ENCODE measurements at regions not wholly inside any gene's neighbourhood (a gene's known extent, or its start where the extent isn't known, plus 50 kb on each side); places are given as distances from the start of the nearest gene placed in this dataset.
"Not testable (repeated sequence)": the region's sequence is repeated elsewhere in the genome, so short reads cannot be mapped to it uniquely, and the experiment has no call there.

GRCh38 chr9:63333083-63333482, 1951.9 kb downstream of the FOXD4L5 start:
- H3K4me3 Mint-ChIP-seq; DNase-seq; CTCF ChIA-PET; H3K36me3 Mint-ChIP-seq (ENCODE audit: low read depth); intact Hi-C loops (cut with micrococcal nuclease); H3K4me1 Mint-ChIP-seq (ENCODE audit: low read depth); H3K9me3 Mint-ChIP-seq; H3K27ac Mint-ChIP-seq; H3K27me3 Mint-ChIP-seq (ENCODE audit: low read depth): not testable (repeated sequence)

- H3K4me3 Mint-ChIP-seq; H3K9me3 Mint-ChIP-seq; H3K27me3 Mint-ChIP-seq (ENCODE audit: low read depth); DNase-seq; H3K4me1 Mint-ChIP-seq (ENCODE audit: low read depth); intact Hi-C loops (cut with micrococcal nuclease); H3K27ac Mint-ChIP-seq; H3K36me3 Mint-ChIP-seq (ENCODE audit: low read depth); CTCF ChIA-PET: not testable (repeated sequence)
These were observed 1956.7 kb downstream of the FOXD4L5 start for GRCh38 chr9:63328313-63328712.

- intact Hi-C loops (cut with micrococcal nuclease); H3K4me1 Mint-ChIP-seq (ENCODE audit: low read depth); H3K27me3 Mint-ChIP-seq (ENCODE audit: low read depth); H3K27ac Mint-ChIP-seq; H3K4me3 Mint-ChIP-seq; H3K36me3 Mint-ChIP-seq (ENCODE audit: low read depth); DNase-seq; H3K9me3 Mint-ChIP-seq; CTCF ChIA-PET: not testable (repeated sequence)
These were observed 1957.8 kb downstream of the FOXD4L5 start for GRCh38 chr9:63327211-63327610.

DNA sequence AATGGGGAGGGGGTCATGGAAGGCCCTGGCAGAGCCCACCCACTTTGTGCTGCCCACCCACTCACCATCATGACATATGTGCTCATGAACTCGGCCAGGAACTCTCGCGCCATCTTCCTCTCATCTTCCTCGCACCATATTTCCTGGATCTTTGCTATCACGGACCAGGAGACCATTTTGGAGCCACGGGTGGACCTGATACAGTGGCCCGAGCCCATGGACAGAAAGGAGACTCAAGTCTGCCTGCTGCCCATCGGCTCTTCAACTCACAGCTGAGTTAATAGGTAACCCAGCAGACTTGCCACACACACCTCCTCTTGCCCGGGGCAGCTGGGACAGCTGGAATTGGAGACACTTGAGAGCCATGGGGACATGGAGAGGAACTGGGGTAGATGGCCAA, 1958.3 kb downstream of the FOXD4L5 start:
- DNase-seq; H3K27ac Mint-ChIP-seq; H3K4me3 Mint-ChIP-seq; H3K36me3 Mint-ChIP-seq (ENCODE audit: low read depth); CTCF ChIA-PET; H3K9me3 Mint-ChIP-seq; H3K4me1 Mint-ChIP-seq (ENCODE audit: low read depth); intact Hi-C loops (cut with micrococcal nuclease); H3K27me3 Mint-ChIP-seq (ENCODE audit: low read depth): not testable (repeated sequence)

DNA sequence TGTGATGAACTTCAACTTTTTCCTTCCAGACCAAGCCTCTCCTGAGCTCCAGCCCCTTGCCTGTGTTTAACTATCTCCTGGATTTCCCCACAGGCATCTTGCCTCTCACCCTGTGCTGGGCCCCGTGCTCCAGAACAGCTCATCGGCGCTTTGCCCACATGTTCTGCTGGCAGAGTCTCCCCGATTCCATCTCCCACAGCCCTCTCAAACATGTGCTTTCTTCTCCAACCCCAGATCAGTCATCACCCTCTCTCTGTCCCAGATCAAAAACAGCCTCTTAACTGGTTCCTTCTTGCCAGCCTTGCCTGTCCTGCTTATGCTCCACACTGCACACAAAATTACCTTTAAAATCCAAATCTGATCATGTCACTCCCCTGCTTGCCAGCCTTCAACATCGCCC, 1959.3 kb downstream of the FOXD4L5 start:
- intact Hi-C loops (cut with micrococcal nuclease); H3K4me3 Mint-ChIP-seq; H3K27ac Mint-ChIP-seq; CTCF ChIA-PET; H3K36me3 Mint-ChIP-seq (ENCODE audit: low read depth); DNase-seq; H3K9me3 Mint-ChIP-seq; H3K27me3 Mint-ChIP-seq (ENCODE audit: low read depth); H3K4me1 Mint-ChIP-seq (ENCODE audit: low read depth): not testable (repeated sequence)

DNA sequence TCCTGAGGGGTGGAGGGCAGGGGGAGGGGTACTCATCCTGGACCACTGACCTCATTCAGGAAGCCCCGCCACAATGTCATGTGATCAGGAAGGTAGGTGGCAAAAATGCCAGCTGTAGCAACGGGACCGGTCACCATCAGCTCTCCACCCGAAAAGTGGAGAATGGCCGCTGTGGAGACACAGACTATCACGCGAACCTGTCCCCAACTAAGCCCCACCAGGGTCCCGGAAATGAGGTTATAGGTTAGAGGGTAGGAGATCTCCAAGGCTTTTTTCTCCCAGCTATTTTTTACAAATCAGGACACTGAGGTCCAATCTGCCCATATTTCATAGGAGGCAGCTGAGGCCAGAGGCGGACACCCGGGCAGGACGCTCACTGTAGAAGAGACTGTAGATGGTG, 1966.9 kb downstream of the FOXD4L5 start:
- H3K27ac Mint-ChIP-seq; H3K4me1 Mint-ChIP-seq (ENCODE audit: low read depth); DNase-seq; H3K9me3 Mint-ChIP-seq; H3K36me3 Mint-ChIP-seq (ENCODE audit: low read depth); CTCF ChIA-PET; H3K4me3 Mint-ChIP-seq; intact Hi-C loops (cut with micrococcal nuclease); H3K27me3 Mint-ChIP-seq (ENCODE audit: low read depth): not testable (repeated sequence)

- H3K4me3 Mint-ChIP-seq; H3K27ac Mint-ChIP-seq; intact Hi-C loops (cut with micrococcal nuclease); H3K4me1 Mint-ChIP-seq (ENCODE audit: low read depth); DNase-seq; H3K27me3 Mint-ChIP-seq (ENCODE audit: low read depth); H3K36me3 Mint-ChIP-seq (ENCODE audit: low read depth); H3K9me3 Mint-ChIP-seq; CTCF ChIA-PET: not testable (repeated sequence)
These were observed 1969.6 kb downstream of the FOXD4L5 start for GRCh38 chr9:63315387-63315786.

DNA sequence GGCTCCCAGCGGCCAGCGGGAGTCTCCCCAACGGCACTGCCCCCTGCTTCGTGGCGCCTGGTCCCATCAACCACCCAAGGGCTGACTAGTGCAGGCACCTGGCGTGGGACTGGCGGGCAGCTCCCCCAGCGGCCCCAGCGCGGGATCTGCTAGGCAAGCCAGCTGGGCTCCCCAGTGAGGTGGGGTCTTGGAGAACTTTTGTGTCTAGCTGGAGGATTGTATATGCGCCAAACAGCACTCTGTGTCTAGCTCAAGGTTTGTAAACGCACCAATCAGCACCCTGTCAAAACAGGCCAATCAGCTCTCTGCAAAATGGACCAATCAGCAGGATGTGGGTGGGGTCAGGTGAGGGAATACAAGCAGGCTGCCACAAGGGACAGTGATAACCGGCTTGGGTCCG, 1988.2 kb downstream of the FOXD4L5 start:
- CTCF ChIA-PET; H3K36me3 Mint-ChIP-seq (ENCODE audit: low read depth); H3K27ac Mint-ChIP-seq; DNase-seq; H3K4me3 Mint-ChIP-seq; H3K9me3 Mint-ChIP-seq; H3K27me3 Mint-ChIP-seq (ENCODE audit: low read depth); H3K4me1 Mint-ChIP-seq (ENCODE audit: low read depth); intact Hi-C loops (cut with micrococcal nuclease): not testable (repeated sequence)

DNA sequence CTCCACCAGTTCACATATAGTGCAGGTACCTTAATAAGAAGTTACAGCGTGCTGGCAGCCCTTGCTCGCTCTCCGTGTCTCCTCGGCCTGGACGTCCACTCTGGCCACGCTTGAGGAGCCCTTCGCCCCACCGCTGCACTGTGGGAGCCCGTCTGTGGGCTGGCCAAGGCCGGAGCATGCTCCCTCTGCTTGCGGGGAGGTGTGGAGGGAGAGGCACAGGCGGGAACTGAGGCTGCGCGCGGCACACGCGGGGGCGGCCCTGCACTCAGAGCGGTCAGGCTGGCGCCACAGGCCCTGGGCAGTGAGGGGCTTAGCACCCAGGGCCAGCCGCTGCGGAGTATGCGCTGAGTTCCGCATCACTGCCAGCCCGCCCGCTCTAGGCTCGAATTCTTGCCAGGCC, 1988.6 kb downstream of the FOXD4L5 start:
- H3K4me1 Mint-ChIP-seq (ENCODE audit: low read depth); H3K36me3 Mint-ChIP-seq (ENCODE audit: low read depth); CTCF ChIA-PET; H3K9me3 Mint-ChIP-seq; H3K27ac Mint-ChIP-seq; H3K27me3 Mint-ChIP-seq (ENCODE audit: low read depth); H3K4me3 Mint-ChIP-seq; DNase-seq; intact Hi-C loops (cut with micrococcal nuclease): not testable (repeated sequence)

GRCh38 chr9:63289971-63290370, 1995.0 kb downstream of the FOXD4L5 start:
- H3K4me1 Mint-ChIP-seq (ENCODE audit: low read depth); CTCF ChIA-PET; DNase-seq; H3K36me3 Mint-ChIP-seq (ENCODE audit: low read depth); H3K4me3 Mint-ChIP-seq; H3K9me3 Mint-ChIP-seq; intact Hi-C loops (cut with micrococcal nuclease); H3K27ac Mint-ChIP-seq; H3K27me3 Mint-ChIP-seq (ENCODE audit: low read depth): not testable (repeated sequence)
